ENCODE measurements at regions not wholly inside any gene's neighbourhood (a gene's known extent, or its start where the extent isn't known, plus 50 kb on each side); places are given as distances from the start of the nearest gene placed in this dataset.

DNA sequence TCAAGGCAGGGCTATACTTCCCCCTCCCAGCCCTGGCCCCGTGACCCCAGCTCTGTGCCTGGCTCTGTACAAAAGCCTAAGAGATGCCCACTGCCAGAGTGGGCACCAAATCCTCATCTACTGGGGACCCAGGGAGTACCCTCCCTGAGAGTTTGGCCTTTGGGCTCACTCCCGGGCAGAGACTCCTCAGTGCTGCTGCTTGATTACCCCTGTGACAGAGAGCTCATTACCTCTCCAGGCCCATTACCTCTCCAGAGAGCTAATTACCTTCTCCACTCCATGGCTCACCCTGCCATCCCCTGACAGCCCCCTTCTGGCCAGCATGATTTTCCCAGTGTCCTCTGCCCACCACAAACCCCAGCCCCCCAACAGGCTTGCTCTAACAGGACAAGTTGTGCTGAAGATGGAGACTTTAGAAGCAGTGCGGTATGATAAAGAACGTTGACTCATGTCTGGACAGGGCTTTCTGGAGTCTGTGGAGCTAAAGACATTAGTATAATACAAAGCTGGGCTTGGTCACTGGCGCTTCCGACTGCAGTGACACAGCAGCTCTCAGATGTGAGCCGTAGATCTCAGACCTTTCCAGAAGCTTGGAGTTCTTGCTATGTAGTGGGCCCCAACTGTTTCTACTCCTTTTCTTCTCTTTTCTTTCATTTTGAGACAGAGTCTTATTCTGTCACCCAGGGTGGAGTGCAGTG, 111.3 kb upstream of the KCTD7 start:
- TF ChIP-seq, protein P1, sequence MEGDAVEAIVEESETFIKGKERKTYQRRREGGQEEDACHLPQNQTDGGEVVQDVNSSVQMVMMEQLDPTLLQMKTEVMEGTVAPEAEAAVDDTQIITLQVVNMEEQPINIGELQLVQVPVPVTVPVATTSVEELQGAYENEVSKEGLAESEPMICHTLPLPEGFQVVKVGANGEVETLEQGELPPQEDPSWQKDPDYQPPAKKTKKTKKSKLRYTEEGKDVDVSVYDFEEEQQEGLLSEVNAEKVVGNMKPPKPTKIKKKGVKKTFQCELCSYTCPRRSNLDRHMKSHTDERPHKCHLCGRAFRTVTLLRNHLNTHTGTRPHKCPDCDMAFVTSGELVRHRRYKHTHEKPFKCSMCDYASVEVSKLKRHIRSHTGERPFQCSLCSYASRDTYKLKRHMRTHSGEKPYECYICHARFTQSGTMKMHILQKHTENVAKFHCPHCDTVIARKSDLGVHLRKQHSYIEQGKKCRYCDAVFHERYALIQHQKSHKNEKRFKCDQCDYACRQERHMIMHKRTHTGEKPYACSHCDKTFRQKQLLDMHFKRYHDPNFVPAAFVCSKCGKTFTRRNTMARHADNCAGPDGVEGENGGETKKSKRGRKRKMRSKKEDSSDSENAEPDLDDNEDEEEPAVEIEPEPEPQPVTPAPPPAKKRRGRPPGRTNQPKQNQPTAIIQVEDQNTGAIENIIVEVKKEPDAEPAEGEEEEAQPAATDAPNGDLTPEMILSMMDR (IDR thresholded peaks at IDR 0.05; ENCODE audit: low read depth, low read length): no peak
- no peak for TF ChIP-seq POLR2A (IDR thresholded peaks at IDR 0.05; ENCODE audit: extremely low read depth, insufficient read length)
- TF ChIP-seq, protein P2, sequence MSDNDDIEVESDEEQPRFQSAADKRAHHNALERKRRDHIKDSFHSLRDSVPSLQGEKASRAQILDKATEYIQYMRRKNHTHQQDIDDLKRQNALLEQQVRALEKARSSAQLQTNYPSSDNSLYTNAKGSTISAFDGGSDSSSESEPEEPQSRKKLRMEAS (IDR thresholded peaks at IDR 0.05; ENCODE audit: low read depth, low read length): no peak
